HG03432 (cell line): ENCODE measurements at regions not wholly inside any gene's neighbourhood (a gene's known extent, or its start where the extent isn't known, plus 50 kb on each side); places are given as distances from the start of the nearest gene placed in this dataset.
"Not testable (repeated sequence)": the region's sequence is repeated elsewhere in the genome, so short reads cannot be mapped to it uniquely, and the experiment has no call there.

Source experiments
- ATAC-seq: cut with Tn5 transposase; IDR thresholded peaks from one replicate; pipeline ENCODE4 v1.9.1; 2021; ENCODE audit warnings: mild to moderate bottlenecking, moderate library complexity; ENCODE audit not compliant: unreplicated experiment

GRCh38 chr6:14472255-14472985 is 354.8 kb downstream of the CD83 start:
- no peak for ATAC-seq

GRCh38 chr6:14472986-14473337 is 355.4 kb downstream of the CD83 start:
- no peak for ATAC-seq

- ATAC-seq = no peak
These were observed 357.2 kb downstream of the CD83 start for GRCh38 chr6:14474816-14475215.

- ATAC-seq = no peak
These were observed 357.7 kb downstream of the CD83 start for GRCh38 chr6:14475306-14475705.

- no peak for ATAC-seq
These were observed 359.4 kb downstream of the CD83 start for GRCh38 chr6:14476793-14477531.

GRCh38 chr6:14477559-14477958 is 360.0 kb downstream of the CD83 start:
- no peak for ATAC-seq

- no peak for ATAC-seq
These were observed 361.0 kb downstream of the CD83 start for GRCh38 chr6:14478381-14479225.

- ATAC-seq = not testable (repeated sequence)
These were observed 364.4 kb downstream of the CD83 start for GRCh38 chr6:14481946-14482345.

- no peak for ATAC-seq
These were observed 370.1 kb downstream of the CD83 start for GRCh38 chr6:14487625-14488024.

- no peak for ATAC-seq
These were observed 370.6 kb downstream of the CD83 start for GRCh38 chr6:14488180-14488579.

- no peak for ATAC-seq
These were observed 371.9 kb downstream of the CD83 start for GRCh38 chr6:14489445-14489844.

- no peak for ATAC-seq
These were observed 381.2 kb downstream of the CD83 start for GRCh38 chr6:14498748-14499147.

GRCh38 chr6:14499309-14499708 is 381.7 kb downstream of the CD83 start:
- ATAC-seq = no peak

- ATAC-seq = no peak
These were observed 382.3 kb downstream of the CD83 start for GRCh38 chr6:14499841-14500240.

- no peak for ATAC-seq
These were observed 383.2 kb downstream of the CD83 start for GRCh38 chr6:14500809-14501208.

GRCh38 chr6:14501240-14501639 is 383.7 kb downstream of the CD83 start:
- no peak for ATAC-seq

GRCh38 chr6:14501914-14502313 is 384.3 kb downstream of the CD83 start:
- ATAC-seq = no peak

- ATAC-seq = no peak
These were observed 385.0 kb downstream of the CD83 start for GRCh38 chr6:14502551-14502950.

GRCh38 chr6:14505401-14505800 is 387.8 kb downstream of the CD83 start:
- ATAC-seq = no peak

- ATAC-seq = no peak
These were observed 389.2 kb downstream of the CD83 start for GRCh38 chr6:14506656-14507246.

GRCh38 chr6:14509120-14509519 is 391.5 kb downstream of the CD83 start:
- ATAC-seq = no peak
